Heart left ventricle (tissue), 16 donors: ENCODE measurements at regions not wholly inside any gene's neighbourhood (a gene's known extent, or its start where the extent isn't known, plus 50 kb on each side); places are given as distances from the start of the nearest gene placed in this dataset.
"Not testable (repeated sequence)": the region's sequence is repeated elsewhere in the genome, so short reads cannot be mapped to it uniquely, and the experiment has no call there.

Source experiments
- ATAC-seq, 4 donors: fragments of 200-7000 bp; cut with Tn5 transposase; one replicate each; pipeline ENCODE4 v1.9.1; 2020 to 2022; ENCODE audit warnings: moderate library complexity in 4 of 4, mild to moderate bottlenecking in 3 of 4, moderate number of reproducible peaks in 1 of 4
- DNase-seq, 5 donors: peaks; one replicate each; pipeline ENCODE4 v3.0.0-alpha.2; 2020
- H3K27ac ChIP-seq, 12 donors: fragments of 200-600 bp; sonication (generic) in 4 of 12; one replicate each; pipeline versions ENCODE4 v1.5.0 to v1.8.0; 2016 to 2022; ENCODE audit warnings: mild to moderate bottlenecking in 2 of 12
- H3K27me3 ChIP-seq, 9 donors: fragments of 200-600 bp; sonication (generic) in 2 of 9; one replicate each; pipeline versions ENCODE4 v1.5.1 to v1.8.0; 2016 to 2022; ENCODE audit warnings: mild to moderate bottlenecking in 3 of 9
- H3K36me3 ChIP-seq, 9 donors: fragments of 200-600 bp; sonication (generic) in 2 of 9; one replicate each; pipeline versions ENCODE4 v1.5.0 to v1.8.0; 2018 to 2022; ENCODE audit warnings: mild to moderate bottlenecking in 2 of 9
- H3K4me1 ChIP-seq, 12 donors: fragments of 200-600 bp; sonication (generic) in 4 of 12; one replicate each; pipeline versions ENCODE4 v1.5.0 to v1.8.0; 2016 to 2022; ENCODE audit warnings: mild to moderate bottlenecking in 3 of 12
- H3K4me3 ChIP-seq, 12 donors: fragments of 200-600 bp; sonication (generic) in 4 of 12; one replicate each; pipeline versions ENCODE4 v1.5.0 to v1.8.0; 2017 to 2022; ENCODE audit warnings: mild to moderate bottlenecking in 9 of 12, moderate library complexity in 4 of 12
- H3K9me3 ChIP-seq, 12 donors: fragments of 200-600 bp; sonication (generic) in 4 of 12; one replicate each; pipeline versions ENCODE4 v1.5.0 to v1.8.0; 2016 to 2022; ENCODE audit warnings: mild to moderate bottlenecking in 1 of 12
- CTCF ChIP-seq, 12 donors: fragments of 200-600 bp; sonication (generic) in 4 of 12; IDR thresholded peaks; one replicate each; pipeline versions ENCODE4 v1.5.0 to v1.8.0; 2018 to 2022; ENCODE audit warnings: antibody characterized with exemption in 12 of 12, mild to moderate bottlenecking in 5 of 12
- POLR2A ChIP-seq, 2 donors: fragments of 450-650 bp; IDR thresholded peaks; one replicate each; pipeline ENCODE4 v1.6.1; 2017; ENCODE audit warnings: antibody characterized with exemption in 2 of 2, mild to moderate bottlenecking in 2 of 2, moderate library complexity in 2 of 2
- WGBS, 4 donors: extraction: QIAGEN DNeasy Blood & Tissue Kit in 2 of 4; methylation state at CpG; one replicate each; pipeline versions ENCODE4 v1.1.5 to v1.1.7; 2013 to 2018; 5-methylcytosine and 5-hydroxymethylcytosine counted together
- intact Hi-C, 10 donors: fragments of 100-400 bp; cut with DNase I; formaldehyde crosslinking; loops; one replicate each; pipeline versions ENCODE4 v1.11.1 to v1.14.2; 2022
- donor health status: ischemic (EF 13 %, LVEDD 7.1; RV severe dilation, severe dysfunction).
- donor health status: healthy with polysubstance abuse.
- donor health status: DM: no; HTN: yes; CAD: no.
- donor health status: DM: no; HTN: no; CAD: no.
- donor health status: ischemic (EF 25% LVEDD 6.9; RV normal size, moderate dysfunction).
- donor health status: ischemic (EF 25% LVEDD 5.7; RV mildly dilated, moderate dysfunction).
- donor health status: healthy.
- donor health status: DM: yes; HTN: yes; CAD: no.
- donor health status: ischemic (EF 35%, LVEDD 5.7; RV mildly dilated, moderate dysfunction).
- donor health status: nonischemic (EF 11% LVEDD 7.7; RV severe dilation, severe dysfunction).
- donor health status: DM: yes; HTN: yes; CAD: no.
- donor health status: PGD.
- donor health status: ischemic (EF 29% LVEDD 5.4; RV normal size, mild dysfunction).
- donor health status: nonischemic (EF 23%, LVEDD 6.1; RV moderate dilation, normal function).

DNA sequence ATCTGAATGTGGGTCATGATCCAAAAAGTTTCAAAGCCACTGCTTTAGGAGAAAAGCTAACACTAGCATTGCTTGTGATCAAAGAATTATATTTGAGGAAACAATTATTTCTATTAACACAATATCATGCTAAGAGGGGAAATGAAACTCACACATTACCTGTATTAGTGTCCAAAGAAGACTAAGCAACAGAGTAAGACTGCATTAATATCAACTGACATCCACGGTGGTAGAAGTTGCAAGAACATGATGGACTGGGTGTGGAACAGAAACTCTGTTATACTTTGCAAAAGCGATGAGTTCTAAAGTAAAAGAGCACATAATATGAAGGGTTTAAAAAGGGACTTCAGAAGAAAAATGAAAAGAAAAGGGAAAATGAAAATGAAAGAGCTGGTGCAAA is 648.3 kb upstream of the NECTIN3 start:
- no peak for DNase-seq
- WGBS, 4 donors, result 89 to 93% (median 91%) methylated on average over 2 of the region's 2 CpGs

GRCh38 chr3:110430146-110430545 is 641.5 kb upstream of the NECTIN3 start:
- Histone ChIP-seq H3K4me1 (no peaks in the 10 kb centered on the region), H3K36me3 (no peaks in the 10 kb centered on the region), H3K4me3 (no peak overlapping the region), H3K27ac (no peak overlapping the region), H3K27me3 (no peaks in the 10 kb centered on the region), H3K9me3 (no peaks in the 10 kb centered on the region)
- 40 to 57% (median 47%) methylated on average over 1 of the region's 1 CpG for WGBS, 4 donors
- ATAC-seq, result no peak
- no peak for DNase-seq
- TF ChIP-seq CTCF (IDR thresholded peaks at IDR 0.05) (no peak), POLR2A (IDR thresholded peaks at IDR 0.05) (no peak)
- intact Hi-C loops, result no loop called here

More for the DNA sequence above, 648.3 kb upstream of the NECTIN3 start:
- Histone ChIP-seq H3K36me3 (no peaks in the 10 kb centered on the region), H3K4me1 (no peaks in the 10 kb centered on the region), H3K27me3 (no peaks in the 10 kb centered on the region), H3K4me3 (no peak overlapping the region), H3K9me3 (no peaks in the 10 kb centered on the region), H3K27ac (no peak overlapping the region)
- TF ChIP-seq POLR2A (IDR thresholded peaks at IDR 0.05) (no peak), CTCF (IDR thresholded peaks at IDR 0.05) (no peak)
- intact Hi-C loops, result no loop called here
- ATAC-seq, result no peak

DNA sequence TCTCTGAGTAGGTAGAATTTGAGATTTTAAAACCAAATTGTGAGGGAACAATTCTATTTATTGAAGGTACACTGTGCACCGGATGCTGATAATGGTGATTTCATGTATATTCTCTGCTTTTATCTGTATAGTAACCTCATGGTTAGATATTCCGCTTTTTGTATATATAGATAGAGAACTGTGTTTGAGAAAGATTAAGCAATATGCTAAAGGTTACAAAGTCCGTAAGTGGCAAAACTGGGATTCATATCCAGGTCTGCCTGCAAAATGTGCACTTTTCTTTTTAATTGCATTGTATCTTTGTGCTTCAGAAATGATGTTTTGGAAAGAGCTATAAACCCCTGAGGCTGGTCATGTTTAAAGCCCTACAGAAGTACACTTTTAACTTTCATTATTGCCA is 635.4 kb upstream of the NECTIN3 start:
- no peaks in the 10 kb centered on the region for H3K4me1 ChIP-seq
- WGBS, 4 donors, result 91 to 95% (median 92%) methylated on average over 3 of the region's 3 CpGs
- no peak overlapping the region for H3K4me3 ChIP-seq
- no peaks in the 10 kb centered on the region for H3K27me3 ChIP-seq
- H3K27ac ChIP-seq, result no peak overlapping the region
- H3K36me3 ChIP-seq, result no peaks in the 10 kb centered on the region
- TF ChIP-seq POLR2A (IDR thresholded peaks at IDR 0.05) (no peak), CTCF (IDR thresholded peaks at IDR 0.05) (no peak)
- H3K9me3 ChIP-seq, result no peaks in the 10 kb centered on the region
- no peak for DNase-seq
- ATAC-seq, result no peak
- intact Hi-C loops, result no loop called here

GRCh38 chr3:110440066-110440653 is 631.5 kb upstream of the NECTIN3 start:
- H3K9me3 ChIP-seq, intact Hi-C loops, ATAC-seq, H3K27me3 ChIP-seq, DNase-seq, H3K36me3 ChIP-seq, H3K4me3 ChIP-seq, H3K4me1 ChIP-seq, H3K27ac ChIP-seq: not testable (repeated sequence)
- WGBS, 4 donors, result 87 to 91% (median 89%) methylated on average over 29 to 30 of the region's 30 CpGs

DNA sequence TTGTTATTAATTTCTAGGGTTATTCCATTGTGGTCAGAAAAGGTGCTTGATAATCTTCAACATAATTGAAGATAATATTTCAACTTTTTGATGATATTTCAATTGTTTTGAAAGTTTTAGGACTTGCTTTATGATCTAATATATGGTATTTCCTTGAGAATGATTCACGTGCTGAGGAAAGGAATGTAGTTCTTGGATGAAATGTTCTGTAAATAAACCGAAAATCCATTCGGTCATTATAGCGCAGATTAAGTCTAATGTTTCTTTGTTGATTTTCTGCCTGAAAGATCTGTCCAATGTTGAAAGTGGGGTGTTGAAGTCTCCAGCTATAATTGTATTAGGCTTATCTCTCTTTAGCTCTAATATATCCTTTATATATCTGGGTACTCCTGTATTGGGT is 617.5 kb upstream of the NECTIN3 start:
- TF ChIP-seq CTCF (IDR thresholded peaks at IDR 0.05) (no peak), POLR2A (IDR thresholded peaks at IDR 0.05) (no peak)
- 90 to 93% (median 91%) methylated on average over 4 of the region's 4 CpGs for WGBS, 4 donors
- Histone ChIP-seq H3K27ac (no peak overlapping the region), H3K36me3 (no peaks in the 10 kb centered on the region), H3K4me1 (no peaks in the 10 kb centered on the region), H3K27me3 (no peaks in the 10 kb centered on the region), H3K4me3 (no peak overlapping the region), H3K9me3 (peaks cover 0 to 24% (median 0%) of the 10 kb centered on the region in 12 donors)
- no peak for DNase-seq
- ATAC-seq, result no peak
- intact Hi-C loops, result no loop called here
